ENCODE measurements at regions not wholly inside any gene's neighbourhood (a gene's known extent, or its start where the extent isn't known, plus 50 kb on each side); places are given as distances from the start of the nearest gene placed in this dataset.
A peak's percentile ranks its signal among the peaks of the same experiment; 100 is the strongest.

DNA sequence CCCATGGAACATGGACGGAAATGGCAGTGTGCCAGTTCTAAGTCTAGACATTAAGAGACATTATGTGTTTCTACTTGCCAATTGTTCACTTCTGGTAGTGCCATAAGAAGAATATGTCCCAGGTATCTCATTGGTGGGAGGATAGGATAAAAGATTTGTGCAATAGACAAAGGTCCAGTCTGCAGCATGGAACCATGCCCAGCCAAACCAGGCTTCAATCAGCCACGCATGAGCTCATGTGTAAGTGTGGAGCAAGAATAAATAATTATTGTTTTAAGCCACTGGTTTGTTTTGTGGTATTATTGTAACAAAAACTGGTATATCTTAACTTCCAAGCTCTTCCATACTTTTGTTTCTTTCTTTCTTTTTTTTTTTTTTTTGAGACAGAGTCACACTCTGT lies 153.6 kb upstream of the CTTNBP2 start:
- DNase-seq (ENCODE audit: low read depth) = no peak

DNA sequence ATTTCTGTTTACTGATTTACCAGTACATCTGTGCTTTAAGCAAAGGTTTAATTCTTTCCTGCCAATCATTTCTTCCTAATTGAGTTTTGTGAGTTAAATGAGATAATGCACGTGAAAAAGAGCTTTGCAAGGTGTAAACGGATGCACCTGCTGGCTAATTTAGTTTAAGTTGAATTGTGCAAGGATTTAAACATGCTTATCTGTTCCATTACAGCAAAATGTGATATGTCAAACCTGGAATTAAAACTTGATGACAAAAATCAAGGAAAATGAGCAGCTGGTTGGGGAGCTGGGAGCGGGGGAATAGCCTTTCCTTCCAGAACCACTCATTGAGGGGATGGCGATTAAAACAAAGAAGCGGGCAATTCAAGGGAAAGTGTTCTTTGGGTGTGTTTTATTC lies 155.0 kb upstream of the CTTNBP2 start:
- DNase-seq (ENCODE audit: low read depth) = no peak

DNA sequence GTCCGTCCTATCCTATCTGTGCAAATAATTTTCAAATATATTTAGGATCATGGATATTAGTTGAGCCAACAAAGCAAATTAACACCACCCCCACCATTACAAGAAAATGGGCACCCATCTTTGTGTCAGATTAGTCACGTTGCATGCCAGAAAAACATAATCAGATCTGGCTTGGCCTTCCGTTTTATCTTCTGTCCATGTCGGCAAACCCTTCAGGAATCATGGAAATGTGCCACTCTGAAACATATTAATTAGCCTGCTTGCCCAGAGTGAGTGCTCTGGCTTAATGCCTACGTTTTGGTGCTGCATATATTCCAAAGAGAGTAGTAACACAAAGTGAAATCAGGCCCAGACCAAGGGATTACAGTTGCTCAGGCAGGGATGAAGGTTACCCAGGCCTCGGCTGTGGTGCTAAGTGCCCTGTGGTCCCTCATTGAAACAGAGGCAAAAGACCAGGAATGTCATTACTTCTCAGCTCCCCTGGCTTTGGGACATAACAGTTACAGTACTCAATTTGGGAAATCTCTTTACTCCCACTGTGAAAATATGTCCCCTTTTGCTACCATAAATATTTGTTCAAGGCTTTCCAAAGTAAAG lies 154.0 kb upstream of the LSM8 start:
- no peak for DNase-seq (ENCODE audit: low read depth)

DNA sequence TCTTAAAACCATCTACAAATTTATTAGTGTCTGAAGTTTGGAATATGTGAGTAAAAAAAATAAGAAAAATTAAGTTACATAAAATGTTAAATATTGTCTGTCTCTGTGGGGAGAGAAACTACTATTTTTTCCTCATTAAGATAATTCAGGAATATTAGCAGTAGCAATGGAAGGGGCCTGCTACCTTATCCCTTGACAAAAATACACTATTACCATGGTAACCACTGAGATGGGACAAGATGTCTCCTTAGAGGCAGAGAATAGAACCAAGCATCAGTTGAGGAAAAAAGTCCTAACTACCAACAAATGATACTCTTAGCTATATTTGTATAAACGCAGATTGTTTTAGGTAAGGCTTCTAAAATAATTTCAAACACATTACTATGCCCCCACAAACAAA lies 150.7 kb upstream of the LSM8 start:
- no peak for DNase-seq (ENCODE audit: low read depth)

DNA sequence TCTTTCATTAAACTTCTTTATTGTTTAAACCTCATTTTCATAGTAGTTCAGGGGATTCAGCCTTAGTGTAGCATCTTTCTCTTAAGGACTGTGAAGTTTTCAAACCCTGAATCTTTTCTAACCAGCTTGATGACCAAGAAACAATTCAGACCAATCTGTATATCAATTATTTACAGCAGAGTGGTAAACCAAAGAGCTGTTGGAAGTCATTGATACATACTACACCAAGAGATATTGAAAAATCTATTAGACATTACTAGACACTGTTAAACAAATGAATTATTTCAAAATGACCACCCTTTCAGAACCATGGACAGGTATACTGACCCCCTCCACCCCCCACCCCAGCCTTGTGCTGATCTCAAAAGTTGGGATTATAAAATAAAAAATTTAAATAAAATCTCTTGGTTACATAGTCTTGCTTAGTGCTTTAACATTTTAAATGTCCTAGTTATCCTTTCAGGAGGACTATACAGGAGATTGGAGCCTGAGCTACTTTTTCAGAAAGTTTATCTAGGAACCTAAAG lies 143.9 kb upstream of the LSM8 start:
- no peak for DNase-seq (ENCODE audit: low read depth)

DNA sequence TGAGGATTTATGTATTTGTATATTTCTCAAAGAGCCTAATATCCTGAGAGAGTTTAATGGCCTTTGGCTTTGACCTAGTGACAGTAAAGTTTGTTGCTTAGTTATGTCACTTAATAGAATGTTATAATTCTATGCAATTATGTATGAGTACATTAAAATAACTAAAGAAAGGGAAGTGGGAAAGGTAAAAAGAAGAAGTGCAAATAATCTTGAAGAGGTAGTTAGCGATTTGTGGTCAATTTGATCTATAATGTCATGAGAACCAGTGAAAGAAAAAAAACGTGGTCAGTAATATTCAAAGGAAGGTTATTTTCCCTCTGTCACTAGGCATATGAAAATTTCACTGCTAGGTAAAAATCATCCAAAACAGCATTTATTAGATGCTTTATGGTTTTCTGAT lies 143.4 kb upstream of the LSM8 start:
- no peak for DNase-seq (ENCODE audit: low read depth)

DNA sequence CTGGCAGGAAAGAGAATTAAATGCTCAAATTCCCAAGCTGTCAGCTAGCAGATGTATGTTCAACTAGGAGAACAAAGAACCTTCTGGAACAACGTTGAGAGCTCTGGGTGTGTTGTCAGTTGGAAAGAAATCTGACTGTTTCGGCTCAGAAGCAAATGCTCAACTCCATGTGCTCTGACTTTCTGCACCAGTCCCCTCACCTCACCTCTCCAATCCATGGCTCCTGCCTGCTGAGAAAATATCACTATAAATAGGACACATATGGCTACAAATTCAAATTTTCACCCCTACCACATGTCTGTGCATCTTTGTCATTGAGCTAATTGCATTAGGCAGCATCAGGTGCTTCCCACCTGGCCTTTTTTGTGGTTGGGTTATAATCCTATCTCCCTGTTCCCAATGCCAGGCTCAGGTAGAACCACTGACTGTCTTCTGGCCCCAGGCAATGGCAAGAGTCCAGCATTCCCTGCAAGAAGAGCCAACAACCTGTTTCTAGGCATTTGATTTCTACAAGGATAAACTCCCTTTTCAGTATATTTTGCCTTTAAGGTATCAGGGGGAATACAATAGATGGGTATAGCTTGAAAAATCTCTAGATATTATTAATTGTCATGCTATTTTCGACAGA lies 142.6 kb upstream of the LSM8 start:
- DNase-seq (ENCODE audit: low read depth) = no peak

DNA sequence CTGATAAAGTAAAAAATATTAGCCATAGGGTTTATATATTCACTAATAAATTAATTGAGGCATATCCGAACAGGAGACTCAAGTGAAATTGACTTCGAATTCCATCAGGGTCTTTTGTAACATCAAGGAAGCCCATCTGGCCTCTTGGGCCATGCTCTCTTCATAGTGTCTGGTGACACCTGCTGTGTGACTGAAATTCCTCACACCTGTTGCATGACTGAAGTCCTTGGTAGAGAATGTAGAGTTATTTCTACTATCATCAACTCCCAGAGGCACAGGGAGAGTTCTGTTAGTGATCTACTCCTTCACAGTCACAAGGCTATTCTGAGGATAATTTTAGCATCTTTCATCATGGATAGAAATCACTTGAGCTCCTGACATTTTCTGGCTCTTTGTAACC lies 138.3 kb upstream of the LSM8 start:
- DNase-seq (ENCODE audit: low read depth) = no peak

DNA sequence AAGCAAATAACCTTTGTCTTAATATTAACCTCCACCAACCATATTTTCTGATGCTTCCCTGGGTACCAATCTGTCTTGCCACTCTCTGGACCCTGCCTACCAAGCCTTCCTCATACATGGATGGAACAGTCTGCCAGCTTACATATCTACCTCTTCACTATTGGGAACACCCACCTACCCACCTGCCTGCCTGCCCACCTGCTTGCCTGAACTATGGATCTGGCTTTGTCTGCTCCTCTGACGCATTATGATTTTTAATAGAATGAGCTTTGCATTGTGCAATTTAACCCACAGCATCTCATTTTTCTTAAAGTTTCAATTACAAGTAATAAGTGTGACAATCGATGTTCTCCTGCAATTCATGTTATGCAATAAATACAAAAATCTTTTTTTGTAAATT lies 137.9 kb upstream of the LSM8 start:
- DNase-seq (ENCODE audit: low read depth) = no peak

DNA sequence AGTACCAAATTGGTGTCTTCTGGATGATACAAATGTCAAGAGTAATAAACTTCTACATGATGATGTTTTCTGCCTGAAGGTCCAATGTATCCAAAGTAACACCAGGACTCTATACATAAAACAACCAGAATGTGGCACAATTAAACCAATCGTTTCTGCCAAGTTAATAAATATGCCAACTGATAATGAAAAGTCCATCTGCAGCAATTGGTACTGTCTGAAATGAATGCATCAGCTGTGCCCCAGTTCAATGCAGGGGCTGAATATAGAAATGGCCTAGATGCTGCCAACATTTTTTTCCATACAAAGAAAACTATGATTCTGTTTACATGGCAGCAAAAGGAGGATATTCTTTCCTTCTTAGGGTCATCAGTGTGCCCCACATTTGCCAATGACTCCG lies 137.2 kb upstream of the LSM8 start:
- DNase-seq (ENCODE audit: low read depth) = no peak

DNA sequence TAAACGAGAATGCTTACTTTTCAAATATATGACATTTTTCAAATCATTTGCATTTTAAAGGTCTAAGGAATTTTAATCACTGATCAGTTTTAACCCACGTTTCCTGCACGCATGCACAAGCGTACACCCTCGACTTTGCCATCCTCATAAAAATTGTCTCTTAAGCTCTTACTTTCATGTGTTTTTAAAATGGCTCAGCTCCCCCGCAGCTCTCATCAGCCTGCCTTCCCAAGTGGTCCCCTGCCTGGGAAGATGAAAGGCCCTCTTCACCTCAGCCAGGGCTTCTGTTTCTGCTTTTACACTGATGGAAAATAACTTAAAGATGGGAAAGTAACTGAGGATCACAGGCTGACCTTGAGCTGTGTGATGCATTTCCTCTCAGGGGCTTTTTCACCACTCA lies 131.6 kb upstream of the LSM8 start:
- DNase-seq (ENCODE audit: low read depth) = no peak

DNA sequence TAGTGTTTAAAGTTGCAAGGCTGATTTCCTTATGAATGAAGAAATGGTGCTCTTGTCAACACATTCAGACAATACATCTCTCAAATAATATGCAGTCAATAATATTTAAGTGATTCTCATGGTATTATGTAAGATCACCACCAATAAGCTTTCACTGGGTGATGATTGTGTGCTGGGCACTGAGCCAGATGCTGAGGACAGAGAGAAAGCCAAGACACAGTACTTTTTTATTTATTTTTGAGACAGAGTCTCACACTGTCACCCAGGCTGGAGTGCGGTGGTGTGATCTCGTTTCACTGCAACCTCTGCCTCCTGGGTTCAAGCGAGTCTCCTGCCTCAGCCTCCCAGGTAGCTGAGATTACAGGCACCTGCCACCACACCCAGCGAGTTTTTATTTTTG lies 130.6 kb upstream of the LSM8 start:
- DNase-seq (ENCODE audit: low read depth) = no peak

DNA sequence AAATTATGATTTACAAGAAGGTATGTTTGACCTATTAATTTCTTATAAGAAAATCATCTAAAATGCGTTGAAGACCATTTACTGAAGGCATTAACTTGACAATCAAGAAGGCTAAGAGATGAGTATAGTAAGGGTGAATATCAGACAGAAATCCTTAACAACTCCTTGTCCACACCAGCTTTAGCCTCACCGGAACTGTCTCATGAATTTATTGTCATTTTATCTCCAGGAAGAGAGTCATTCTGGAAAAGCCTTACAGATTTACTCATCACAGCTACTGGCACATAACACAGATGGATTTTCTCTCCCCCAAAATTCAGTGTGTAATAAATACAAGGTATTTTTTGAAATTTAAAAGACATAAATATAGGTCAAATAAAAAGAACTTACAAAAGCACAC lies 129.4 kb upstream of the LSM8 start:
- DNase-seq (ENCODE audit: low read depth) = no peak

DNA sequence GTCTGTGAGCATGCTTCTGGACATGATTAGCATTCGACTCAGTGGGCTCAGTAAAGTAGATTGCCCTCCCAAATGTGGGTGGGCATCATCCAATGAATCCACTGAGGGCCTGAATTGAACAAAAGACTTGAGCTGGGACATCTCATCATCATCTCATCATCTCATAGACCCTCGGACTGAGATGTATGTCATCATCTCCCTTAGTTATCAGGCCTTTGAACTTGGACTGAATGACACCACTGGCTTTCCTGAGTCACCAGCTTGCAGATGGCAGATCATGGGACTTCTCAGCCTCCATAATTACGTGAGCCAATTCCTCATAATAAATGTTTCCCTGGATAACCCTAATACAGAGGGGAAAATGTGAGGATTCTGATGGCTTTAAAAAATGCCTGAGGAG lies 128.3 kb upstream of the LSM8 start:
- DNase-seq (ENCODE audit: low read depth) = no peak

DNA sequence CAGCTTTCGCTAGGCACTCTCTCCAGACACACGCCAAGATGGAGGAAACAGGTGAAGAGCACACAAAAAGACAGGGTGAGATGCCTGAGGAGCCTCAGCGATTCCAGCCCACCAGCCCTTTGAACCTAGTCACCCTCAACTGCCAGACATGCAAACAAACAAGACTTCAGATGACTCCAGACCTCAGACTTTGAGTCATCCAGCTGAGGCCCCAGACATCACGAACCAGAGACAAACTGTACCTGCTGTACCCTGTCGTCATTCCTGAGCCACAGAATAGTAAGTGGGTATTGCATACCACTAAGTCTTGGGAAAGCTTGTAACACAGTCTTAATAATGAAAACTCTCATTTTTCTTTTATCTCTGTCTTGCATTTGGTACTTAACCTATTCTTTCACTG lies 126.6 kb upstream of the LSM8 start:
- DNase-seq (ENCODE audit: low read depth) = peak; percentile 17

DNA sequence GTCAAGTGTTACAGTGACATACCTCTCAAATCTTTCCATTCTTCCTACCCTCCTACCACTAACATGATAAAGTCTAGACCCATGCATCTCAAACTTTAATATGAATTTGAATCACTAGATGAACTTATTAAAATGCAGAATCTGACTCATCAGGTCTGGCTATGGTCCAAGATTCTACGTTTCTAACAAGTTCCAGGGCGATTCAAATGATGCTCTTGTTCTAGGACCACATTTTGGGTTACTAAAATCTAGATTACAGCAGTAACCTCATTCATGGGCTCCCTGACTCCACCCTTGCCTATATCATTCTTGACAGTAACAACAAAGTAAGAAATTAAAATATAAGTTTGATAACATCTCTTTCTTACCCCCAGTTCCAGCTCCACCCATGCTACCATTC lies 124.8 kb upstream of the LSM8 start:
- DNase-seq (ENCODE audit: low read depth) = no peak

DNA sequence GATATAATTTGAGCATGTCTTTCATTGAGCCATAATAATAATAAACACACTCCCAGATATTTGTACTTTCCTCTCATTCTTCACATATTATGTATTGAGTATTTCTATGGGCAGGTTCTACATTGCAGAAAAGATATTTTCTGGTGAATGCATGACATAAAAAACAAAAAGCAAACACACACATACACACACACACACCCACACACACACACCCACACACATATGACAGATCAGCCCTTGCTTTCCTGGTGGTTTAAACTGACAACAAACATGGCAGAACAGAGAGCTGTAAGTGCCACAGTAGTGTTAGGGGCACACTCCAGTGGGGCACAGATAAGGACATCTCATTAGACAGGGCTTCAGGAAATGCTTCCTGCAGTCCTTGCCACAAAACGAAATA lies 123.3 kb upstream of the LSM8 start:
- DNase-seq (ENCODE audit: low read depth) = no peak

DNA sequence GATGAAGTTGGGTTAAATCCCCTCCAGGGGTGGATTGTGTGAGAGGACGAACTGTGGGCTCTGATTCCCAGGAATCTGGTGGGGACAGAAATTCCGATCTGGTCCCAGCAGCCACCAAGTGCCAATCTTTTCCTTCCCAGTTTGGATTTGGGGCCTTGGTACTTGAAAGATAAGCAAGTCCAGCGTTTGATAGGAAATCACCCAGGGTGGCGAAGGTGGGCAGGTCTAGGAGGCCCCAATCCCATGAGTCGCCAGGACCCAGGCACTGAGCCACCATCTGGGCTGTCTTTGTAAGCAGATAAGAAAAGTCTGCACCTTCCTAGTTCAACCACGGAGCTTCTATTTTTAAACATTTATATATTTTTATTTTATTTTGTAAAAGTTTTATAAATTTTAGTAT lies 122.6 kb upstream of the LSM8 start:
- DNase-seq (ENCODE audit: low read depth) = no peak

DNA sequence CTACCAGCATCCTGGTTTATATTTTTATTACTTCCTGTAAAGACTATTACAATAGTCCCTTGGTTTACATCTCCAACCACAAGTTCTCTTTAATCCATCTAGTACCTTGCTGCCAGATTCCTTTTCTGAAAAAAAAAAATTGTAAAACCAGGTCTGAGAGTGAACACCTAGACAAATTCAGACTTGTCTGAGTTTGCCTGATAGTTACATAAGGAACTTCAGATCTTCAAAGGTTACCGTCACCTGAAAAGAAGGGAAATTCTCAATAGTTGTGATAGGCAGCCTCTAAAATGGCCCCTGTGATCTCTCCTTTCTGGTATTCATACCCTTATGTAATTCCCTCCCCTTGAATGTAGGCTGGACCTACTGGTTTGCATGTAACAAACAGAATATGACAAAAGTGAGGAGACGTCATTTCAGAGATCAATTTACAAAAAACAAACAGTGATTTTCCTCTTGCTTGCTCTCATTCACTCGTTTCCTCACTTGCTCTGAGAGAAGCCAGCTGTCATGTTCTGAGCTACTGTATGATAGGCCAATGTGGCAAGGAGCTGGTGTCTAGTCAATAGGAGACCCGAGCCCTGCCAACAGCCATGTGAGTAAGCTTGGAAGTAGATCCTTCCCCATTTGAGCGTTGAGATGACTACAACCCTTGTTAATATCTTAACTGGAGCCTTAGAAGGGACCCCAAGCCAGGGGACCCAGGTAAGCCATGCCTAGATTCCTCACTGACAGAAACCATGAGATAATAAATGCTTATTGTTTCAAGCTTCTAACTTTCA lies 110.9 kb upstream of the LSM8 start:
- no peak for DNase-seq (ENCODE audit: low read depth)

DNA sequence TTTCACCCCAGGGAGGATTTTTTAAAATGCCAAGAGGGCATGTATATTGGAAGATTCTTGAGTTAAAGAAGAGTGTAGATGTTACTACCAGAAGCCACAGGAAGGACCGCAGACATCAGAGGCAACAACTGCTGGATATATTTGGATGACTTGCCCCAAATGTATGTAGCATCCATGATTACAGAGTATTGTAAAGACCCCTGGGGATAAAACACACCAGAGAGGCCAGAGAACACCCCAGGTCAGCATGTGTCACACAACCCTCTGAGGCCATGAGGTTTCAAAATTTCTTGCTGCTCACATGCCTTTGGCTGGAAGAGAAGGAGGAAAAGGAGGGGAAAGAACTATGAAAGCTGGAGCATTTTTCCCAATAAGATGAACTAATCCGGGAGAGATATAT lies 108.0 kb upstream of the LSM8 start:
- no peak for DNase-seq (ENCODE audit: low read depth)

DNA sequence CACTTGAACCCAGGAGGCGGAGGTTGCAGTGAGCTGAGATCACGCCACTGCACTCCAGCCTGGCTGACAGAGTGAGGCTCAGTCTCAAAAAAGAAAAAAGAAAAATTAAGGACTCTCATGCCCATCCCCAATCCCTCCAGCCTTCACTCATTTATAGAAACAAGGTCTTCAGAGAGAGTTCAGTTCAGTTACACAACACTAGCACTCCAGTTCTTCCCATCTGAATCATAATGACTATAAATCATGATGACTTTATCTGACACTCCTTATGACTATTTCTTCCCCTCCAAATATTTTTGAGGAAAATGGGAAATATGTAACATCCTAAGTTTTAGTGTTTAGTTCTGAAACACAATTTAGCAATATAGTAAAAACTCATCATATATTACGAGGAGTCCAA lies 107.4 kb upstream of the LSM8 start:
- no peak for DNase-seq (ENCODE audit: low read depth)

DNA sequence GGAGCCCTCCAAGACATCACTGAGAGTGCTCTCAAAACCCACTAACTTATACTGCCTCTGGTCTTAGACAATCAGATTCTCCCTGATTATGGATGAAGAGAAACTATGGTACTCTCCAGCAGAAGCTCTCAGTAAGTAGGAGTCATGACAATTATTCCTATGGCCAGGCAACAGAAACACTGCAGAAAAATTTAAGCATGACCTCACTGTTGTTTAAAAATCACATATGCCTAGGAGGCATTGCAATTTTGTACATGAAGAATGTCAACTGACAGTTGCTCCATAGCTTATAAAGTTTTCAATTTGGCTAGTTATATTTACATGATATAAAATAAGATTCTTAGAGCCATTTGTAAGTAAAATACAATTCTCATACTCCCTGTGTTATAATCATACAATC lies 105.9 kb upstream of the LSM8 start:
- no peak for DNase-seq (ENCODE audit: low read depth)

DNA sequence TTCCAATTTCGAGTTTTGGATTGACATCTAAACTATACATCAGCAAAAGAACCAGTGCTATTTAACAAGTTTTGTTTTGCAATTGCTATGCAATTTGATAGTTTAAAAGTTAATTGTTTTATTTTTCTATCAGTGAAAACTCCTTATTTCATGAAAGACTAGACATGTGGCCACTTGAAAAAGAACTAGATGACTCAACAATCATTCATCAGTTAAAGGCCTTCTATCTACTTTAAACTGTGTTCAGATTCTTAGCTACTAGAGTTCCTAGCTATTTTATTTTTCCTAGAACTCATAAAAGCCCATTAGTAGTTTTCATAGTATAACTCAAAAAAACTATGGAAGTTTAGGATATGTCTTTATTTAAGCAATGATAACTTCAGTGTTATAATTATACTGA lies 104.6 kb upstream of the LSM8 start:
- DNase-seq (ENCODE audit: low read depth) = no peak

DNA sequence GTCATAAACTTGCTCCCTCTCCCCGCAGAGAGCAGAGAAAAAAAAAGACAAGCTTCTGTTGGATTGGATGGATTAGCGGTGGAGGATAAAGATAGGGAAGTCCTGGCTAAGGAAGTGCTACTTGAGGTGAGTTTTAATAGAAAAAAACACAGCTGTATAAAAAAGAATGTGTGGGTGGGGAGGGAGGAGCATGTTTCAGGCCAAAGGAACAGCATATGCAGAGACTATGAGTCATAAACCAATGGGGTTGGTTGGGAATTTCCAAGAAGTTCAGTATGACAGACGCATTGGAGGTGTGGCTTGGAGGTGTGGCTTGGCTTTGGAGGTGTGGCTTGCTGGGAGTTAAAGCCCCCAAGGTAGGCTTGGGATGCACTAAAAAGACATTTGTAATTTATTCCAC lies 103.0 kb upstream of the LSM8 start:
- peak; percentile 78 for DNase-seq (ENCODE audit: low read depth)

All from non-pigmented ciliary epithelial cell (primary cell).